HUES6 (cell line): ENCODE measurements at regions not wholly inside any gene's neighbourhood (a gene's known extent, or its start where the extent isn't known, plus 50 kb on each side); places are given as distances from the start of the nearest gene placed in this dataset.
"Not testable (repeated sequence)": the region's sequence is repeated elsewhere in the genome, so short reads cannot be mapped to it uniquely, and the experiment has no call there.

Source experiments
- H3K27ac ChIP-seq: 2 replicates; pipeline ENCODE4 v1.7.0; 2013; ENCODE audit warnings: low read depth, mild to moderate bottlenecking, low read length, inconsistent platforms
- H3K27me3 ChIP-seq: 2 replicates; pipeline ENCODE4 v1.6.1; 2013; ENCODE audit warnings: low read length; ENCODE audit not compliant: control insufficient read depth, insufficient read depth
- H3K36me3 ChIP-seq: 2 replicates; pipeline ENCODE4 v1.6.1; 2013; ENCODE audit warnings: low read length; ENCODE audit not compliant: control insufficient read depth, insufficient read depth
- H3K4me1 ChIP-seq: 2 replicates; pipeline ENCODE4 v1.6.1; 2013; ENCODE audit warnings: low read length; ENCODE audit not compliant: control insufficient read depth, insufficient read depth
- H3K4me3 ChIP-seq: 2 replicates; pipeline ENCODE4 v1.5.1; 2013; ENCODE audit warnings: low read depth, low read length
- H3K9ac ChIP-seq: one replicate; pipeline ENCODE4 v1.6.1; 2013; ENCODE audit warnings: mild to moderate bottlenecking, low read length
- H3K9me3 ChIP-seq: 2 replicates; pipeline ENCODE4 v1.6.1; 2013; ENCODE audit warnings: low read depth, low read length; ENCODE audit not compliant: control insufficient read depth, insufficient read depth

DNA sequence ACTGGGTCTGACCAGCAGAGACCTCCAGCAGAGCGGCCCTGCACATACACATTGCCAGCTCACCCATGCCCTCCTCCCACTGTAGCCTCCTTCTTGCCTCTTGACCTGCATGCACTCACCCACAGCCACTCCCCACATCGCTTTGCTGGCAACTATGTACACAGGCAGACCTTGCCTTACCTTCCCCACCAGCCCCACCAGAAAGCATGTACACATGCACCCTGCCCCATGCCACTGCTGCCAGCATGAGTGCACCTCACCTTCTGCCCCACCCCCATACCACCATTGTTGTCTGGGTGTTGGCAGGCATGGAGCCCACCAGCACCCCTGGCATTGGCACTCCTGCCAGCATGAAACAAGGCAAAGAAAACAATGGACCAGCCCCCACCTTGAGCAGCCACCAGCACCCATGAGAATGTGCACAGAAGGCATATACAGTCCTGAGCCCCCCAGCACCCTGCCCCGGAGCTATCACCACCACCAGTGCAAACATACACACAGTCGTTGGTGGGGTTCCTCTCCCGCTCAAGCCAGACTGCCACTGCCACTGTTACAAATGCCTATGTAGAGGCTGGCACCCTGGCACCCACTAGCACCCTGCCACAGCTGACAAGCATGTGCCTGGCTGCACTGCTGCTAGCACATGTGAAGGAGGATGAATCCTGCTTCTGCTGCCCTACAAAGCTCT is 171.4 kb upstream of the NR4A3 start:
- Histone ChIP-seq H3K4me3 (no peak overlapping the region), H3K9ac (no peak overlapping the region), H3K27ac (no peak overlapping the region), H3K9me3 (peaks cover 2% of the 10 kb centered on the region; the same call in 1 of the 2 replicates), H3K36me3 (no peaks in the 10 kb centered on the region), H3K27me3 (no peaks in the 10 kb centered on the region), H3K4me1 (no peaks in the 10 kb centered on the region)

DNA sequence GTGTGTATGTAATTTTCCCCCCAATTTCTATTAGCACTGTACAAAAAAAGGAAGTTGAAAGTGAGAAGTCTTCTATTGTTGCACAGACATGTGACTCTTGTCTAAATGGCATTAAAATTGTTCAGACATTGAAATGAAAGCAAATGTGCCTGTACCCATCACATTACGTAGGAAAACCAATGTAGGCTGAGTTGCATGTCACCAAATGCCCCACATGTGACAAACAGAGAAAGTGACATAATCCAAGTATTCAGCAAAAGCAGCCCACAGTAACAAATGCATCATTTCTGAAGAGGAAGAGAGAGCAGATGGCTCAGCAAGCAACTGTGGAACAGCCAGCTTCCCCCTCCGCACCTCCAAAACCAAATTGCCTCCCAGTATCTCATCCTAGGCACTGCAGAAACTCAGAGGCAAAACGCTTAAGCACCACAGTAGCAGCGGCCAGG is 161.5 kb upstream of the NR4A3 start:
- Histone ChIP-seq H3K9me3 (no peaks in the 10 kb centered on the region), H3K4me1 (no peaks in the 10 kb centered on the region), H3K36me3 (no peaks in the 10 kb centered on the region), H3K27me3 (no peaks in the 10 kb centered on the region), H3K4me3 (no peak overlapping the region), H3K27ac (no peak overlapping the region), H3K9ac (no peak overlapping the region)

DNA sequence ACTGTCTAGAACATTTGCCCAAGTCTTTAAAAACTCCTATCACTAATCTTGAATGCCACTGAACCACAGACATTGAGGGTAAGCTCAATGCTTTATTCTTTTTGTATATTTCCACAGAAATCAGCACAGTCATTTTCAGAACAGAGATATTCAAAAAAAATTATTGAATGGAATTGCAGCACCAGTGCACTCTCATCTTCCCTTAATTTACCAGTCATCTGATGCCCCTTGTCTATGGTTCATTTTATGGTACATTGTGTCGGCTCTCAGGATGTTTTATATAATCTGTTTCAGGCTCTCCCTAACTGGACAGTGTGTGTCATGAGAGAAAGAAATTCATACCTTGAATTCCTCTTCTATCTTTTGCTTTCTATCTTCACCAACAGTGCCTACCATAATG is 158.4 kb upstream of the NR4A3 start:
- H3K36me3 ChIP-seq, result no peaks in the 10 kb centered on the region
- H3K27me3 ChIP-seq, result no peaks in the 10 kb centered on the region
- peaks cover 3% of the 10 kb centered on the region; the same call in 1 of the 2 replicates for H3K4me1 ChIP-seq
- H3K4me3 ChIP-seq, result no peak overlapping the region
- H3K9me3 ChIP-seq, result no peaks in the 10 kb centered on the region
- no peak overlapping the region for H3K27ac ChIP-seq
- no peak overlapping the region for H3K9ac ChIP-seq

DNA sequence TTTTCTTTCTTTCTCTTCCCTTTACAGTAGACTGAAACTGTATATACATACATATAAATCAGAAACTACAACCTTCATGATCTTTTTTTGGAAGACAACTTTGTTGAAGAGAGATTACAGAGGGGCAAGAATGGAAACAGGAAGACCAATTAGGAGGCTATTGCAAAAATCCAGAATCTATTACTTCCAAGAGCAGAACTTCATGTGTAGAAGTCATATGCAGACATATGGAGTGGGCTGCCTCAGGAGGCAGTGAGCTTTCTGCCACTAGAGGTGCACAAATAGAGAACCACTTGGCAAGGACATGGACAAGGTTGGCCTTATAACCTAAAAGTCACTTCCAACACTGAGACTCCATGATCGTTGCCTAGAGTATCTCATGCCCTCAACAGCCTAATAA is 157.8 kb upstream of the NR4A3 start:
- H3K9me3 ChIP-seq, result no peaks in the 10 kb centered on the region
- H3K9ac ChIP-seq, result no peak overlapping the region
- H3K27ac ChIP-seq, result no peak overlapping the region
- H3K27me3 ChIP-seq, result no peaks in the 10 kb centered on the region
- H3K36me3 ChIP-seq, result no peaks in the 10 kb centered on the region
- no peak overlapping the region for H3K4me3 ChIP-seq
- peaks cover 8% of the 10 kb centered on the region for H3K4me1 ChIP-seq

DNA sequence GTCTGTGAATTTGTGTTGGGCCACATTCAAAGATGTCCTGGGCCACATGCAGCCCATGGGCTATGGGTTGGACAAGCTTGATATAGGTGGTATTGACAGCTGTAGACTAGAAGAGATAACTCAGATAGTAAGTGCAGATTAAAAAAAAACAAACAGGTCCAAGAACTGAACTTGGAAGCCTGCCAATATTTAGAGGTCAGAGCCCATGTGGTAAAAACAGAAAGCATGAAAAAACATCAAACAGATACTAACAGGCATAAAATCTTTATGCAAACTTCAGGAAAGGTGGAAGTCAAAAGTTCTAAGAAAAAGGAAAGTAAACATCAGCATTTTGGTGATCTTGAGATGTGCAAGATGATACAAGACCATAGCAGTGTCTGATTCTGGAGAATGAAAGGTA is 155.1 kb upstream of the NR4A3 start:
- no peak overlapping the region for H3K4me3 ChIP-seq
- no peak overlapping the region for H3K9ac ChIP-seq
- no peaks in the 10 kb centered on the region for H3K9me3 ChIP-seq
- H3K27me3 ChIP-seq, result no peaks in the 10 kb centered on the region; the same call in 1 of the 2 replicates
- no peak overlapping the region for H3K27ac ChIP-seq
- peaks cover 14% of the 10 kb centered on the region for H3K4me1 ChIP-seq
- no peaks in the 10 kb centered on the region; the same call in 1 of the 2 replicates for H3K36me3 ChIP-seq

DNA sequence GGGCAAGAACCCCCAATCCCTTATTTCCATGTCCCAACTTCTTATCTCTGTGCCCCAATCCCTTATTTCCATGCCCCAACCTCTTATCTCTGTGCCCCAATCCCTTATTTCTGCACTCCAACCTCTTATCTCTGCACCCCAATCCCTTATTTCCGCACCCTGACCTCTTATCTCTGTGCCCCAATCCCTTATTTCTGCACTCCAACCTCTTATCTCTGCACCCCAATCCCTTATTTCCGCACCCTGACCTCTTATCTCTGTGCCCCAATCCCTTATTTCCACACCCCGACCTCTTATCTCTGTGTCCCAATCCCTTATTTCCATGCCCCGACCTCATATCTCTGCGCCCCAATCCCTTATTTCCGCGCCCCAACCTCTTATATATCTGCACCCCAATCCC is 150.8 kb upstream of the NR4A3 start:
- not testable (repeated sequence) for H3K27me3 ChIP-seq, H3K9me3 ChIP-seq
- Histone ChIP-seq H3K36me3 (peaks cover 24% of the 10 kb centered on the region; the same call in 1 of the 2 replicates), H3K4me3 (peak overlapping the region; percentile 57; the same call in 1 of the 2 replicates), H3K9ac (peak overlapping the region; percentile 87), H3K4me1 (peaks cover 14% of the 10 kb centered on the region), H3K27ac (peak overlapping the region; percentile 70; the same call in 1 of the 2 replicates)

DNA sequence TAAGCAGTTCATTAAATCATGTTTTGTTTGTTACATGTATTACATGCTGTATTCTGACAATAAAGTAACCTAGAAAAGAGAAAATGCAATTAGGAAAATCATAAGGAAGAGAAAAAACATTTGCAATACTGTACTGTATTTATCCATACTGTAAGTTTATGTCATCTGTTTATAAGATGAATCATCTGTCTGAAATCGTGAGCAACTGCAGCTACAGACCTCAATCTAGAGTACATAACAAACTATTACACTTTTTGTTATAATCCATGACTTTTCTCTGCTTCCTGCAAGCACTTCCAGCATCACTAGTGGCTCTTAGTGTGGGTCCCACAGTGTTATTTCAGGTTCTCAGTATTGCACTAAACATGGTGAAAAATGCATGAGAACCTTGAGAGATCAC is 144.4 kb upstream of the NR4A3 start:
- no peak overlapping the region for H3K9ac ChIP-seq
- no peaks in the 10 kb centered on the region for H3K27me3 ChIP-seq

DNA sequence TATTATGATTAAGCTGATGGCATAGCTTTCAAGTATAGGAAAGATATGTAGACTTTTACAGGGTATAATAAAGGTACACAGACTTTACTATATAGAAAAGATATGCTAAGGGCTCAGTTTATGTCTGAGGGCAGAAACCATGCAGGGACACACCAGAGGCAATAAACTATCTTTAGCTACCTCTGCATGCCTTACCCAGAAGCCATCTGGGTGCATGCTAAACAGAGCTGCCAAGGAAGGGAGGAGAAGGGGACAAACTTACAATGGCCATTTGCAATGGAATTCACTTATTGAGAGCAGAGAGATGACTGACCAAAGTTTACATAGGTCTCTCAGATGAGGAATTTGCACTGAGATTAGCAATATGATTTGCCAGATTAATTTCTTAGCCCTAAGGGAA is 143.1 kb upstream of the NR4A3 start:
- H3K4me1 ChIP-seq, result no peaks in the 10 kb centered on the region
- no peak overlapping the region for H3K27ac ChIP-seq
- H3K27me3 ChIP-seq, result no peaks in the 10 kb centered on the region
- peaks cover 35% of the 10 kb centered on the region for H3K9me3 ChIP-seq
- no peak overlapping the region for H3K4me3 ChIP-seq
- no peak overlapping the region for H3K9ac ChIP-seq
- H3K36me3 ChIP-seq, result peaks cover 13% of the 10 kb centered on the region; the same call in 1 of the 2 replicates

More for the DNA sequence above, 144.4 kb upstream of the NR4A3 start:
- Histone ChIP-seq H3K27ac (no peak overlapping the region), H3K9me3 (peaks cover 28% of the 10 kb centered on the region), H3K4me1 (no peaks in the 10 kb centered on the region), H3K4me3 (no peak overlapping the region), H3K36me3 (peaks cover 19% of the 10 kb centered on the region; the same call in 1 of the 2 replicates)

DNA sequence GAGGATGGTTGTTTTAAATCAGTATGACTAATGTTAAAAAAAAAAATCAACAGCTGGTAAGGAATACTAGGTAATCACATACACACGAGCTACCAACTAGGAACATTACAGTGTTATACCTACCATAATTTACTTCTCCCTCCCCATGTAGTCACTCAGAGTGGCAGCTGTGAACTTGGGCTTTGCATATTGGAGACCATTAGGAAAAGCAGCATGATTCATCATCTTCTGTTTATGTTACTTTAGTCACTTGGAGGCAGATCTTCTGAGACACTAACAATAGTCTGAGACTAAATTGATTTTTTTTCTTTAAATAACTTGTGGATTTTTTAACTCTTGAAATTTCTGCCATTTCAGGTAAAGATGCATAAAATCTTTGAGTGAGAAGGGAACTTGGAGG is 141.5 kb upstream of the NR4A3 start:
- H3K4me3 ChIP-seq, result no peak overlapping the region
- H3K27me3 ChIP-seq, result no peaks in the 10 kb centered on the region
- no peaks in the 10 kb centered on the region for H3K4me1 ChIP-seq
- H3K9me3 ChIP-seq, result peaks cover 35% of the 10 kb centered on the region
- H3K36me3 ChIP-seq, result peaks cover 6% of the 10 kb centered on the region; the same call in 1 of the 2 replicates
- no peak overlapping the region for H3K27ac ChIP-seq
- H3K9ac ChIP-seq, result no peak overlapping the region

DNA sequence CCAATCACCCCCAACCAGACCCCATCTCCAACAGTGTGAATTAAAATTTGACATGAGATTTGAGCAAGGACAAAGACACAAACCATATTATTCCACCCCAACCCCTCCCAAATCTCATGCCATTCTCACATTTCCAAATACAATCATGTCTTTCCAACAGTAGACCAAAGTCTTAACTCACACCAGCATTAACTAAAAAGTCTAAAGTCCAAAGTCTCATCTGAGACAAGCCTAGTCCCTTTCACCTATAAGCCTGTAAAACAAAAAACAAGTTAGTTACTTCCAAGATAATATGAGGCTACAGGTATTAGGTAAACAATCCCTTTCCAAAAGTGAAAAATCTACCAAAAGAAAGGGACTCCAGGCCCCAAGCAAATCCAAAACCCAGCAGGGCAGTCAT is 140.6 kb upstream of the NR4A3 start:
- Histone ChIP-seq H3K4me3 (no peak overlapping the region), H3K9me3 (peaks cover 29% of the 10 kb centered on the region), H3K36me3 (peaks cover 3% of the 10 kb centered on the region; the same call in 1 of the 2 replicates), H3K9ac (no peak overlapping the region), H3K27me3 (no peaks in the 10 kb centered on the region), H3K4me1 (no peaks in the 10 kb centered on the region), H3K27ac (no peak overlapping the region)

DNA sequence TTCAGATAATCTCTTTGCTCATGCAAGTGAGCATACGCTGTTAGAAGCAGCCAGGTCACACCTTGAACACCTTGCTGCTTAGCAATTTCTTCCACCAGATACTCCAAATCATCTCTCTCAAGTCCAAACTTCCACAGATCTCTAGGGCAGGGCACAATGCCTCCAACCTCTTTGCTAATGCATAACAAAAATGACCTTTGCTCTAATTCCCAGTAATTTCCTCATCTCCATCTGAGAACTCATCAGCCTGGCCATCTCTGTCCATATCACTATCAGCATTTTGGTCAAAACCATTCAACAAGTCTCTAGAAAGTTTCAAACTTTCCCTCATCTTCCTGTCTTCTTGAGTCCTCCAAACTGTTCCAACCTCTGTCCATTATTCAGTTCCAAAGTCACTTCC is 139.3 kb upstream of the NR4A3 start:
- Histone ChIP-seq H3K9ac (no peak overlapping the region), H3K36me3 (peaks cover 3% of the 10 kb centered on the region; the same call in 1 of the 2 replicates), H3K27me3 (no peaks in the 10 kb centered on the region), H3K27ac (no peak overlapping the region), H3K9me3 (peaks cover 19% of the 10 kb centered on the region; the same call in 1 of the 2 replicates), H3K4me3 (no peak overlapping the region), H3K4me1 (no peaks in the 10 kb centered on the region)
